ENCODE measurements at regions not wholly inside any gene's neighbourhood (a gene's known extent, or its start where the extent isn't known, plus 50 kb on each side); places are given as distances from the start of the nearest gene placed in this dataset.

GRCh38 chr5:101176605-101177004 is 273.5 kb upstream of the ST8SIA4 start:
- Histone ChIP-seq H3K9ac (ENCODE audit: low read length) (no peak overlapping the region), H3K27me3 (replicated peaks; ENCODE audit: insufficient read depth, low read length) (no peaks in the 10 kb centered on the region), H4K20me1 (ENCODE audit: insufficient read depth, low read length) (no peaks in the 10 kb centered on the region), H3K9me2 (replicated peaks; ENCODE audit: insufficient read depth, low read length) (no peaks in the 10 kb centered on the region), H3K27ac (ENCODE audit: low read length) (no peak overlapping the region), H3K4me3 (ENCODE audit: low read length) (no peak overlapping the region), H3K36me3 (replicated peaks; ENCODE audit: insufficient read depth, low read length) (no peaks in the 10 kb centered on the region), H3K9me3 (replicated peaks; ENCODE audit: insufficient read depth, low read length) (no peaks in the 10 kb centered on the region), H3K4me2 (ENCODE audit: low read depth, low read length) (no peak overlapping the region), H3F3A (ENCODE audit: insufficient read depth, low read length) (no peaks in the 10 kb centered on the region), H2AFZ (ENCODE audit: low read length) (no peak overlapping the region), H3K79me2 (ENCODE audit: low read length) (no peaks in the 10 kb centered on the region), H3K4me1 (ENCODE audit: low read length) (no peaks in the 10 kb centered on the region)
- no peak for DNase-seq
- TF ChIP-seq EZH2 (optimal IDR thresholded peaks at IDR 0.05; ENCODE audit: low read depth, low read length) (no peak), EZH2phosphoT487 (IDR thresholded peaks at IDR 0.05; ENCODE audit: low read length) (no peak), CTCF (IDR thresholded peaks at IDR 0.05; ENCODE audit: low read length) (no peak)

- Histone ChIP-seq H3K9ac (ENCODE audit: low read length) (no peak overlapping the region), H3K36me3 (replicated peaks; ENCODE audit: insufficient read depth, low read length) (no peaks in the 10 kb centered on the region), H3K9me2 (replicated peaks; ENCODE audit: insufficient read depth, low read length) (no peaks in the 10 kb centered on the region), H3K79me2 (ENCODE audit: low read length) (no peaks in the 10 kb centered on the region), H2AFZ (ENCODE audit: low read length) (no peak overlapping the region), H3K4me2 (ENCODE audit: low read depth, low read length) (no peak overlapping the region), H3K9me3 (replicated peaks; ENCODE audit: insufficient read depth, low read length) (no peaks in the 10 kb centered on the region), H3K4me3 (ENCODE audit: low read length) (no peak overlapping the region), H4K20me1 (ENCODE audit: insufficient read depth, low read length) (no peaks in the 10 kb centered on the region), H3K4me1 (ENCODE audit: low read length) (no peaks in the 10 kb centered on the region), H3K27ac (ENCODE audit: low read length) (no peak overlapping the region), H3F3A (ENCODE audit: insufficient read depth, low read length) (no peaks in the 10 kb centered on the region), H3K27me3 (replicated peaks; ENCODE audit: insufficient read depth, low read length) (no peaks in the 10 kb centered on the region)
- DNase-seq = no peak
- TF ChIP-seq CTCF (IDR thresholded peaks at IDR 0.05; ENCODE audit: low read length) (no peak), EZH2phosphoT487 (IDR thresholded peaks at IDR 0.05; ENCODE audit: low read length) (no peak), EZH2 (optimal IDR thresholded peaks at IDR 0.05; ENCODE audit: low read depth, low read length) (no peak)
These were observed 271.9 kb upstream of the ST8SIA4 start for GRCh38 chr5:101174981-101175380.

- TF ChIP-seq CTCF (IDR thresholded peaks at IDR 0.05; ENCODE audit: low read length) (no peak), EZH2phosphoT487 (IDR thresholded peaks at IDR 0.05; ENCODE audit: low read length) (no peak), EZH2 (optimal IDR thresholded peaks at IDR 0.05; ENCODE audit: low read depth, low read length) (no peak)
- DNase-seq = no peak
- no peak overlapping the region for H2AFZ ChIP-seq (ENCODE audit: low read length)
These were observed 260.0 kb upstream of the ST8SIA4 start for GRCh38 chr5:101163088-101163487.

More at GRCh38 chr5:101163088-101163487, 260.0 kb upstream of the ST8SIA4 start:
- Histone ChIP-seq H3K9me3 (replicated peaks; ENCODE audit: insufficient read depth, low read length) (no peaks in the 10 kb centered on the region), H3K9ac (ENCODE audit: low read length) (no peak overlapping the region), H3K4me3 (ENCODE audit: low read length) (no peak overlapping the region), H3F3A (ENCODE audit: insufficient read depth, low read length) (no peaks in the 10 kb centered on the region), H3K79me2 (ENCODE audit: low read length) (no peaks in the 10 kb centered on the region), H3K4me2 (ENCODE audit: low read depth, low read length) (no peak overlapping the region), H3K36me3 (replicated peaks; ENCODE audit: insufficient read depth, low read length) (no peaks in the 10 kb centered on the region), H3K4me1 (ENCODE audit: low read length) (no peaks in the 10 kb centered on the region), H3K27ac (ENCODE audit: low read length) (no peak overlapping the region), H3K27me3 (replicated peaks; ENCODE audit: insufficient read depth, low read length) (no peaks in the 10 kb centered on the region), H4K20me1 (ENCODE audit: insufficient read depth, low read length) (no peaks in the 10 kb centered on the region), H3K9me2 (replicated peaks; ENCODE audit: insufficient read depth, low read length) (no peaks in the 10 kb centered on the region)
